ENCODE measurements at regions not wholly inside any gene's neighbourhood (a gene's known extent, or its start where the extent isn't known, plus 50 kb on each side); places are given as distances from the start of the nearest gene placed in this dataset.

DNA sequence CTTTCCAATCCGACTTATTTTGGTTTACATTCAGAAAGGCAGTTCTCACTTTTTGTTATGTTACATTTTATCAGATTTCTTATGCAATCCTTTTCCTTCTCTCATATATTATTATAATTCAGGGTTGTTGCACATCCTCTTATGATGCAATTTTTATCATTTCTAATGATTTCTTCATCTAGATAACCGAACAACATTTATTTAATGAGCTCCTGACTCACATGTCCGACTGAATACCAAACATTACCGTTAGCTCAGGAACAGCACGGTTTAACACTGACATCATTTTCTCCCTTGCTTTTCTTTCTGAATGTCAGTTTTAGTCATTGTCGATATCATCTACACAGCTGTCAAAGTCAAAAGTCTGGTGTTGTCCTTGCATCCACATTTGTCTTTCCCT, 199.2 kb downstream of the BCHE start:
- Histone ChIP-seq H3K4me3 (no peak overlapping the region), H4K20me1 (ENCODE audit: control insufficient read depth, insufficient read depth) (no peaks in the 10 kb centered on the region), H3K27me3 (replicated peaks in 1 of 2; ENCODE audit: control insufficient read depth in 2 of 2, insufficient read depth in 2 of 2, low read length in 1 of 2) (no peaks in the 10 kb centered on the region), H3K9me3 (replicated peaks; ENCODE audit: control insufficient read depth, insufficient read depth, low read length) (no peaks in the 10 kb centered on the region), H2AFZ (ENCODE audit: control insufficient read depth, low read depth, low read length) (no peak overlapping the region), H3K36me3 (ENCODE audit: control insufficient read depth in 2 of 2, insufficient read depth in 2 of 2, low read length in 1 of 2) (no peaks in the 10 kb centered on the region), H3K79me2 (ENCODE audit: control insufficient read depth, insufficient read depth, low read length) (no peaks in the 10 kb centered on the region), H3K4me2 (ENCODE audit: control insufficient read depth, insufficient read depth) (no peak overlapping the region), H3K9ac (ENCODE audit: control insufficient read depth, insufficient read depth, low read length) (no peak overlapping the region), H3K4me1 (ENCODE audit: control insufficient read depth, insufficient read depth, low read length) (no peaks in the 10 kb centered on the region), H3K27ac (ENCODE audit: control insufficient read depth, insufficient read depth) (no peak overlapping the region)
- RAD21 ChIA-PET (ENCODE audit: unreplicated experiment), result no interaction called here
- 31% methylated on average over 6 of the region's 6 CpGs for WGBS (ENCODE audit: insufficient coverage, insufficient replicate concordance, low lambda C conversion rate, missing lambda C conversion rate)
- no peak for ATAC-seq
- in situ Hi-C loops (cut with MboI), result no loop called here
- POLR2A ChIA-PET, result no interaction called here
- DNase-seq (ENCODE audit: low read depth, low spot score), result no peak
- CTCF ChIA-PET, result interaction anchor here (1.1 kb wide), 1 partner anchor 22 kb away, joined by 3 read pairs; no protein-coding TSS in a partner anchor
- TF ChIP-seq WRNIP1 (IDR thresholded peaks at IDR 0.05; ENCODE audit: borderline replicate concordance, low read depth, low read length) (no peak), CEBPB (IDR thresholded peaks at IDR 0.05; ENCODE audit: borderline replicate concordance in 1 of 2, low read depth in 2 of 2, low read length in 2 of 2) (no peak), HDGF (IDR thresholded peaks at IDR 0.05) (no peak), SUPT20H (IDR thresholded peaks at IDR 0.05; ENCODE audit: borderline replicate concordance, control insufficient read depth, low read depth, low read length) (no peak), SMAD1 (IDR thresholded peaks at IDR 0.05; ENCODE audit: low read depth, partially characterized antibody) (no peak), MYB (IDR thresholded peaks at IDR 0.05; ENCODE audit: borderline replicate concordance, low read depth, low read length) (no peak), RCOR1 (conservative IDR thresholded peaks at IDR 0.05; ENCODE audit: low read depth, low read length) (no peak), SPI1 (IDR thresholded peaks at IDR 0.05; ENCODE audit: borderline replicate concordance, insufficient read depth, low read depth, low read length) (no peak), CREB1 (IDR thresholded peaks at IDR 0.05; ENCODE audit: low read depth) (no peak)
- intact Hi-C loops (cut with micrococcal nuclease; ENCODE audit: unreplicated experiment), result no loop called here
- FAIRE-seq, result no peak
- SMC1A ChIA-PET (ENCODE audit: uncharacterized antibody, unreplicated experiment), result interaction anchor here (0.6 to 1.2 kb wide), 6 partner anchors 8 to 1539 kb away, joined by 3 to 4 read pairs (median 3); no protein-coding TSS in a partner anchor
- BruUV-seq (replicated peaks), result no TSS peak

All from GM12878 (cell line).